ENCODE measurements at regions not wholly inside any gene's neighbourhood (a gene's known extent, or its start where the extent isn't known, plus 50 kb on each side); places are given as distances from the start of the nearest gene placed in this dataset.

DNA sequence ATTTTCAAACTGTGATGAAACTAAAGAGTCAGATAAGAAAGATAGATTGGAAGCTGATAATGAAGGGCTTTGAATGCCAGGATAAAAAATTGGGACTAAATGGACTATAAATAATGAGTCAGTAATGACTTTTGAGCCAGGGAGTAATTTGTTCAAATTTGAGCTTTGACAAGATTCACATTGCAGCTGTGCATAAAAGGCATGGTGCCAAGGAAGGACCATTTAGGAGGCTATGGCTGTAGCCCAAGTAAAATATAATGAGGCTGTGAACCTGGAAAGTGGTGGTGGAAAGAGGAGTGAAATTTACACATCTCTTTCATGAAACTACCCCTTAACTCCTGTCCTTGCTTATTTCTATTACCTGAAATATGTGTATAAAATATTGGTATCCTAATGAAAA, 218.5 kb downstream of the SLC6A15 start:
- no peak overlapping the region for H3K4me3 ChIP-seq
- no peak overlapping the region for H3K27ac ChIP-seq

DNA sequence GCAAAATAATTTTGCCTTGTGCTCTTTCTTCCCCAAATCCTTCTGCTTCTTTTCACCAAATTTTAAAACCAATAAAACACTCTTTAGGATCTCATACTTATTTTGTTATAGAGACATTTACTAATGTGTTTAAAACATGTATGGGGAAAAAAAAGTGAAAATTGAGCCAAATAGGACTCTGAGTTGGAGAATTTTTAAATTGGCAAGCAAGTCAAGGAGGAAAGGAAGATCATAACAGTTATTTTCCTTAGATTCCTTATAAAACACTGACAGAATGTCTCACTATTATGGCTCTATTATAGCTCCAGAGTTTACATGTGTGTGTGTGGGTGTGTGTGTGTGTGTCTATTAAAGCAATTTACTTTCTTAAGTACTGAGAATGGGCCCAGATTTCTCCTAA, 220.5 kb downstream of the SLC6A15 start:
- Histone ChIP-seq H3K27ac (no peak overlapping the region), H3K4me3 (no peak overlapping the region)

DNA sequence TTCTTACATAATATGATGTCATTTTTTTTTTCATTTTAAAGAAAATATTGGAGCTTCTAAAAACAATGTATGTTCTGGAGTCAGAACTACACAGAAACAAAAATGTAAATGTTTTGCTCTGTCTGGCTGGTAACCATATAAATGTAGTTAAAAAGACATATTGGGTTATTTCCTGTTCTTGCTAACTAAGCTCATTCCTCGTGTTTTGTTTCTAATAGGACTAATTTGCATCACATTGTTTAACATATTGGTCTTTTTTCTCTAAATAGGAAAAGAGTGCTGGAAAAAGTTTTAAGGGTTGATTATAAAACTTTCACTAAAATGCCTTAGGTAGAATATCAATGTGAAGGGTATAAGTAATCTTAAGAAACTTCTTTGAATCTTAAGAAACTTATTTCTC, 221.3 kb downstream of the SLC6A15 start:
- H3K27ac ChIP-seq, result no peak overlapping the region
- H3K4me3 ChIP-seq, result no peak overlapping the region

DNA sequence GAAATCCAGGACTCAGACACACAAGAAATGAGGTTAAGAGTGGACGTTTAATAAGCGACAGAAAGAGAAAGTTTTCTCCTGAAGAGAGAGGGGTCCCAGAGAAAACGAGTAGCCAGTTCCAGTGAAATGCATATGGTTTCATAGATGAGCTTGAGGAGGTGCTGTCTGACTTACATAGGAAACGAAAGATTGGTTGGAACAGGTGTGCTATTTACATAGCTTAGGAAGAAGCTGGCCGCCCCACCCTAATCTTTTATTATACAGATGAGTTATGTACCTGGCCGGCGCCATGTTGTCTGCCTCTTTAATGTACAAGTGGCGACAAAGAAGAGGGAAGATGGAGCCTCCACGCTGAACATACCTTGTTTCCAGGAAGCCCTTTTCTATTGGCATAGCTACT, 223.0 kb downstream of the SLC6A15 start:
- Histone ChIP-seq H3K27ac (no peak overlapping the region), H3K4me3 (no peak overlapping the region)

DNA sequence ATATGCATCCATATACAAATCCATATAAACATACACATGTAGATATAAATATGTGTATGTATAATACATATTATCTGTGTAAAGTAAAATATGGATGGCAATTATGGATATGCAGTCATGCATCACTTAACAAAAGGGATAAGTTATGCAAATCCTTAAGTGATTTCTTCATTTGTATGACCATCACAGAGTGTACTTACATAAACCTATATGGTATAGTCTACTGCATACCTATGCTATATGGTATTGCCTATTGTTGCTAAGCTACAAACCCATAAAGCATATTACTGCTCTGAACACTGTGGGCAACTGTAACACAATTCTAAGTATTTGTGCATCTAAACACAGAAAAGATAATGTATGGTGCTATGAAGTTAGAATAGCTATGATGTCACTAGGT, 227.2 kb downstream of the SLC6A15 start:
- Histone ChIP-seq H3K4me3 (no peak overlapping the region), H3K27ac (no peak overlapping the region)

DNA sequence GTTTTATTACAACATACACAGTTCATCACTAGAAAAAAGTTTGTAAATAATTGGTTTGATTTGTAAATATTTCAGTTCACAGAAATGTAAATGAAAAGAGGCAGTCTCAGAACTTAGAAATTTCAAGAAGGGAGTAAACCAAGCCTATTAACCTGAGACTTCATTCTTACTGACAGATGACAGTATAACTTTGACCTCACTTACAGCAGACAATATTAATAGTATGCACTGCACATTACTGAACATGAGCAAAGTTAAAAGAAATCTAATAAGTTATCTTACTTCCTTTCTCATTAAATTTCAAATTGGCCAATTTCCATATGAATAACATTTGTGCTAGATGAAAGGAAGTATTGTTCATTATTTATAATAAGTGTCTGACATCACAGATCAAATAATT, 235.8 kb downstream of the SLC6A15 start:
- Histone ChIP-seq H3K27ac (no peak overlapping the region), H3K4me3 (no peak overlapping the region)

DNA sequence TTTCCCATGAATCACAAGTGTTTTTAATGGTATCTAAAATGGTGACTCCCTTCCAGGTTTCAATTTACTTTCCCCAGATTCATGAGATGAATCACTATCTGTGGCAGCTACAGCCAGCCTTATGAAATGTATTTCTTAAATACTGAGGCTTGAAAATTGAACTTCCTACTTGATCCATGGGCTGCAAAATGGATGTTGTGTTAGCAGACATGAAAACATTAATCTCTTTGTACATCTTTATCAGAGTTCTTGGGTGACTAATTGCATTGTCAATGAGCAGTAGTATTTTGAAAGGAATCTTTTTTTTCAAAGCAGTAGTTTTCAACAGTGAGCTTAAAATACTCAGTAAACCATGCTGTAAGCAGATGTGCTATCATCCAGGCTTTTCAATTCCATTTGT, 250.8 kb downstream of the SLC6A15 start:
- H3K4me3 ChIP-seq, result no peak overlapping the region
- H3K27ac ChIP-seq, result no peak overlapping the region

DNA sequence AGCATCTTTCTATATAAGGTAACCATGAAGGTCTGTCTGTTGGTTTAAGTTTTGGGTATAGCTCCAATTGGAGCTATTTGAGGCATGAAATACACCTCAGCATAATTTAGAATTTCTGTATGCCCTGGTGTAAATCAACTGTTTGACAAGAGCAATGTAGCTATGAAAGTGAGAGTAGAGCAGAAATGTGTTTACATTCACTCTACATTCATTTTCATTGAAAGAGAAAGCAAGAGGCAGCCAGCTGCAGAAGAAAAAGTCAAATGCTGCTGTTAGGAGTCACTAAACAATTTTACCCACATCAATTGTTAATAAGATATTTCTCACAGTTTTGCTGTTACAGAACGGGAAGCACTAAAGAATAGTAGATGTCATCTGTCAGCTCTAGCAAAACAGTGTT, 252.5 kb downstream of the SLC6A15 start:
- H3K4me3 ChIP-seq, result no peak overlapping the region

DNA sequence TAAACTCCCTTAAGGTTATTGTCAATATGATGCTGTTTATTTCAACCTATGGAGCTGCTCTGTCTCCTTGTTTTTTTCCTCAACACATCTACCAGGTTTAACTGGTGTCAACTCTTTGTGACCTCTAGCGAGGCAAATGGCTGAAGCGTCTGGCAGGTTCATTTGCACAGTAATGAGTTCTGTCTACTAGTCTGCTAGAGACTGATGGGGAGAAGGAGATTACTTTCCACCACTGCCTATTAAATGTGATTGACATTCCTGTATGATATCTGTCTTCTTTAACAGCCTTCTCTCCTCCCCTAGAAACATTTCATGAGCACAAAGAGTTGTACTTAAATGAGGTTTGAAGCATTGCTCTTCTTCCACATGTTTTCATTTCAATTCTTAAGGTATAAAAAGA, 253.7 kb downstream of the SLC6A15 start:
- H3K27ac ChIP-seq, result no peak overlapping the region
- H3K4me3 ChIP-seq, result no peak overlapping the region

More for the DNA sequence above, 252.5 kb downstream of the SLC6A15 start:
- H3K27ac ChIP-seq, result no peak overlapping the region

DNA sequence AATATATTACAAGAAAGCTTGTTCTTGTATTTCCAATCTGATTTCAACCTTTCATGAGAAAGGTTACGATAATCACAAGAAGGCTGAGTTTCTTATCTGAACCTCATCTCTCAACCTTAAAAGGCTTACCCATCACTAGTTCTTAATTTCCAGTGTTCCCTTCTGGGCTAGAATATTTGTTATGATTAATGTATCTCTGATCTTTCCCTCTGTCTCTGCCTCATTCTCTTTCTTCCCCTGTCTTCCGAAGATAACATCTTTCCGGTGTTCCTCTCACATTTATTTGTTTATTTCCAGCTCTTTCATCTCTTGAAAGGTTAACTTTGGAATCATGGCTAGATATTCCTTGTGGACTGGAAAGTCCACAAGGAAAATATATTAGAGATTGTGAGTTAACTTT, 255.9 kb downstream of the SLC6A15 start:
- H3K27ac ChIP-seq, result no peak overlapping the region
- H3K4me3 ChIP-seq, result no peak overlapping the region

DNA sequence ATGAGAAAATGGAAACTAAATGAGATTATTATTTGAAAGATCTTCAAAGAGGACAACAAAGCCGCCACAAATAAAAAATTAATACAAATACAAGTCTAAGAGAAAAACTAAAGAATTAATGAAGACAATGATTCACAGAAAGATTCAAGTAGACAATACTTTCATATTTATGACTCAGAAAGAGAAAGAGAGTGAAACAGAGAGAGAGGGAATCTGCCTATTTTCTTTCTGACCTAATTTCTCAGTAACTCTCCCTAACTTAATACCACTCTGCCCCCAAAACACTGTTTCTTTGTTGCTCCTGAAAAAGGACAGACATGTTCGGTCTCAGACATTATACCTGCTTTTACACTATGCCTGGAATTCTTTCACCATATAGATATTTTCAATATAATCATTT, 259.1 kb downstream of the SLC6A15 start:
- H3K27ac ChIP-seq, result no peak overlapping the region

DNA sequence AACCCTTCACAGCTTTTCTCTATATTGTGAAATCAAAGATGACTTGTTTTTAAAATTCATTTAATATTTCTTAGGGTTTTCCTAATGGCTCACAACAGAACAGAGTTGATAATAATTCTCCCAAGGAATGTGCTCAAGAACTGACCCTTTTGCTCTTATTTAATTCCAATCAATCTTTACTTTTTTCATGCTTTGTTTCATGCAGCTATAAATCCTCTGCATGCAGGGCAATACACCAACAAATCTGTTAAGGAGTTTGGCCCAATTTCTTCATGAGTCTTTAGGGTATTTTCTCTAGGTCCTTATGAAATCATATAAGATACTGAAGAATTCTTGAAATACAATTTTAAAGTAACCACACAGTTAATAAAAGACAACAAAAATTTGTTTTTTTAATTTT, 264.2 kb downstream of the SLC6A15 start:
- Histone ChIP-seq H3K27ac (no peak overlapping the region), H3K4me3 (no peak overlapping the region)

More for the DNA sequence above, 259.1 kb downstream of the SLC6A15 start:
- no peak overlapping the region for H3K4me3 ChIP-seq

DNA sequence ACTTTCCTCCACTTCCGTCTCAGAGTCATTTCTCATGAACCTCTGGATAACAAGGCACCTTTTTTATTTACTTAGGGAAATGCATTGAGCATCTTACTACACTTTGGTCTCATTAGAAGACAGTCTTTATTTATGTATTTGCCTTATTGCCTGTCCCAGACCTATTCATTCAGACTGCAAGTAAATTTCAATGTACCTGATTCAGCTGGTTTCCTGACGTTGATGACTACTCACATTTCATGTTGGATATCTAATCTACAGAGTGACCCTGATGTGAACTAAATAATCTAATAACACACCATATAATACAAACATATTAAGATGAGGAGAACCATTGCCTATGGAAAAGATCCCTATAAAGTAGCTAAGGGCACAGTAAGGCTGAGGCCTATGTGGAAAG, 267.7 kb downstream of the SLC6A15 start:
- Histone ChIP-seq H3K4me3 (no peak overlapping the region), H3K27ac (no peak overlapping the region)

DNA sequence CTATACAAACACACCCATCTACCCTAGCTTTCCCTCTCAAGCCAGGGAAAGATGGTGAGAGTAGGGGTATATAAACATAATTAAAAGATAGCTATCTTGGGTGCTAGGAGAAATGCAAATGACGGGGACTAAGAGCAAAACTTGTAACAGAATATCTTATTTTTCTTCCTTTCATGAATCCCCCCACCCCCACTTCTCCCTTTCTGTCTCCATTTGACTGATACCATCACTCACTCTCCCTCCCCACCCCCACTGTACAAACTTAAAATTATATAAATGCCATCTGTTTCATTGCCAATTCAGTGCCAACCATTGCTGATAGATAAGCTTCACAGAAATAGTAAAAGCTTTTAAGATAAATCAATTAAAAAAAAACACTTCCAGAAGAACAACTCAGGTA, 268.6 kb downstream of the SLC6A15 start:
- H3K4me3 ChIP-seq, result no peak overlapping the region
- H3K27ac ChIP-seq, result no peak overlapping the region

DNA sequence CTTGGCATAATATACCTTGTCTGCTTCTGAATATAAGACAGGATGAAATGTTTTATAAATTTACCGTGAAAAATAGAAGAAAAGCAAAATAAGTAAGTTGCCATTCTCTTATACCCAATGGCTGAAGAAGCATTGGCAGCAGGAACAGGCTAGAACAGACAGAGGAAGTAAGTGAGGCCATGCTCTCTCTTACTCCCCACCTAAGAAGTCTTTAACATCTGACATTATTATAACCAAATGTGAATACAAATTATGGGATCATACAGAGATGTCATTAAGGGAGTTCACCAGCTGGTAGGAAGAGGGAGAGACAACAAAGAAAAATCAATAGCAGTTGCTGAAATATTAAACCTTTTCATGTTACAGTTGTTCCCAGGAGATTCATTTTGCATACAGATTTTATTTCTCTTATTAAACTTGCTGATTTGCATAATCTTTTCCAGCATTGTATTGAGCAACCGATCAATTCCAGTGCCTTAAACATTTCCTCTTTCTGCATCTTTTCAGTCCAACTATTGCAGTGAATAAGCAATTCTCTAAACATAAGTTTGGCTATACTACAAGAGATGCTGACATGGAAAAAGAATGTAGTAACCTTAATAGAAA, 270.6 kb downstream of the SLC6A15 start:
- no peak overlapping the region for H3K4me3 ChIP-seq
- no peak overlapping the region for H3K27ac ChIP-seq

DNA sequence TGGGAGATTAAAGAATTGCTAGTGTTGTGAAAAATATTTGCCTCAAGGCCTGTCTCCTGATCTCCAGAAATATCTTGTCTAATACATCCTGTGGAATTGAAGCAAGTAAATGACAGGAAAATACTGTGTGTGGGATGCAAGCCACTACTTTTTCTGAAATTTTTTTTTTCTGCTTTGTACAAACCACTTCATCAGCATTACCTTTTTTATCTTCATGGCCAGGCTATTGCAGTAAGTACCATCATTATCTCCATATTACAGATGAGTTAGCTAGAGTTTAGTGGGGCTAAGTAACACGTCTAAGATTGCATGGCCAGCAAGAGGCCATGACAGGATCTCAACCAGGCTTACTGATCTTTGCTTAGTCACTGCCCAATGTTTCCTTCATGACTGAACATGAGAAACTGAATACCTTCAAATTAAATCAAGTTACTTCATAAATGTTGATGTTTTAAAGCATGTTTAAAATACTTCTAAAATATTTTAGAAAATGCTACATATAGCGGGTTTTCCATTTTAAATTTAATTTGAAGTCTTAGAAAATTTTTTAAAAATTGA, 273.7 kb downstream of the SLC6A15 start:
- Histone ChIP-seq H3K4me3 (no peak overlapping the region), H3K27ac (no peak overlapping the region)

DNA sequence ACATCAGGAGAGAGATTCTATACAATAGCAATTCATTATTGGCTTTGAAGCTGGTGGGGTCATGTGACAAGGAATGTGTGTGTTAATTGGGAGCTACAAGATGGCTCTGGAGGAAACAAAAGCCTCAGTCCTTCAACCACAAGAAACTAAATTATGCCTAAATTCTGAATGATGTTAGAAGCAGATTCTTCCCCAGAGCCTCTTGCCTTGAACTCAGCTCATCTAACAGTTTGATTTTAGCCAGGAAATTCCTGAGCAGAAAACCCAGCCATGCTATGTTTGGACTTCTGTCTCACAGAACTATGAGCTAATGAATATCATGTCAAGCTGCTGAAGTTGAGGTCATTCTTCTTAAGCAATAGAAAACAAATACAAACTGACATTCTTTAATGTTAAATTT, 274.7 kb downstream of the SLC6A15 start:
- Histone ChIP-seq H3K4me3 (no peak overlapping the region), H3K27ac (no peak overlapping the region)

DNA sequence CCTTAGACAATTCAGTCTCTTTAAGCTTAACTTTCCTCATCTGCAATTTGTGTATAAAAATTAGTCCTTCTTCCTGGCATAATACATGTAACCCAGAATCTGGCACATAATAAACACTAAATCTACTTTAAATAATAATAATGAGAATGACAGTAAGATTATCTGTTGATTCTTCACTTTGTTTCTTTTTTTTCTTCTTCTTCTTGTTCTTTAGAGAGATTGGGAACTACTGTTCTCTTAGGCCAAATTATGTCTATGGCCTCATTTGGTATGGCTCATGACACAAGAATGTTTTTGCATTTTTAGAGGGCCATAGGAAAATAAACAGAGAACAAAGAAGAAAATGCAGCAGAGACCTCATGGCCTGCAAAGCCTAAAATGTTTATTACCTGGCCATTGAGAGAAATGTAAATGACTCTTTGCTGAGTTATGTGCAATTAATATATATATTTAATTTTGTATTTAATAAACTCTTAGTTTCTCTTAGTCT, 275.8 kb downstream of the SLC6A15 start:
- H3K27ac ChIP-seq, result no peak overlapping the region
- H3K4me3 ChIP-seq, result no peak overlapping the region

DNA sequence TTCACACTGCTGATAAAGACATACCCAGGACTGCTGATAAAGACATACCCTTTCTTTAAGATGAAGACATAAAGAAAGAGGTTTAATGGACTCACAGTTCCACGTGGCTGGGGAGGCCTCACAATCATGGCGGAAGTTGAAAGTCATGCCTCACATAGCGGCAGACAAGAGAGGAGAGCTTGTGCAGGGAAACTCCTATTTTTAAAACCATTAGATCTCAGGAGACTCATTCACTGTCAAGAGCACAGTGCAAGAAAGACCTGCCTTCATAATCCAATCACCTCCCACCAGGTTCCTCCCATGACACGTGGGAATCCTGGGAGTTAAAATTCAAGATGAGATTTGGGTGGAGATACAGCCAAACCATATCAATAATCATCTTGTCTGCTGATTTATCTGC, 278.1 kb downstream of the SLC6A15 start:
- H3K27ac ChIP-seq, result no peak overlapping the region
- H3K4me3 ChIP-seq, result no peak overlapping the region

DNA sequence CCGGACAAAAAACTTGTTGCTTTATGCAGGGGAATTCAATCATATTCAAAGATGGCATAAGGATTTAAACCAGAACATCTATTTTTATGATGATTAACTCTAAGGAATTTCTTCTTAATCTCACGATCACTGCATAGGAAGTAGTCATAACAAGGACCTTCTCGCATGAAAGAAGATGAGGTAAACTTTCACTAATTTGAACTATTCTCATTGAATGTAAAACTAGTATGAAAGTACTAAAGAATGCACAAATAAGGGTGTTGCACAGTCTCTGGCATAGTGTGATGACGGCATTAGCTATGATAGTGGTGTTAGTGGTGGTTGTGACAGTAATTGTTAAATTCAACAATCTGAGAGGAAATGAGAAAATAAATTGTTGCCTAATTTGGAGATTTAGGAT, 280.0 kb downstream of the SLC6A15 start:
- no peak overlapping the region for H3K4me3 ChIP-seq

DNA sequence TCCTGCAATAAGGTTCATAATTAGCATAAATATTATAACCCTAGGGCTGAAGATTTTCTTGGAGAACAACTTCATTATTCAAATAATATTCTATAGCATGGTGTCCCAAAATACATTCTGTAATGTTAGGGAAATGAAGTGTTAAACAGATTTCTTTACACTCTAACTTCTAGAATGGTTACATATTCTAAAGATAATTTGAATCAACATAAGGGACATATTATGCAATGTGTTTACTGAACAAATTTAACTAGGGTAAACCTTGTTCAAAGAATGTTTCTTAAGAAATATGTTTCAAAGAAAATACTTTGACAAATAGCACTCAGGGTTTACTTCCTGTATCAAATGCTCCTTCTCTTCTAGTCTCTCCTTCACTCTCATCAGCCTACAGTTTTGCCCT, 281.6 kb downstream of the SLC6A15 start:
- no peak overlapping the region for H3K4me3 ChIP-seq
- no peak overlapping the region for H3K27ac ChIP-seq

More for the DNA sequence above, 280.0 kb downstream of the SLC6A15 start:
- H3K27ac ChIP-seq, result no peak overlapping the region

DNA sequence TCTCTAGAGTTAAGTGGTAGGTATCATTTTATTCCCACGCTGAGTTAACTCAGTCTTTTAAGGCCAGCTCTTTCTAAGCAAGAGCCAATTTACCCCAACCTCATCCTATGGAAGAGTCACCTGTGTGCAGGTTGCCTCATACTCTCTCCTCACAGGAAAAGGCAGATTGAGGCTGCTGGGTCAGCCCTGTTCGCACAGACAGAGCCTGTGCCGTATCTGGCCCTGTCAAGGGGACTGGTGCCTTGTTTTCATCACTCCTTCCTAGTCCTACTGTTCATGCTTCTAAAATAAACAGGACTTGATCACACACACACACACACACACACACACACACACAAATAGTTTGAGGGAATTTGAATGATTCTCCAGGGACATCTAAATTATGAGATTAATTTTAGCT, 285.0 kb downstream of the SLC6A15 start:
- no peak overlapping the region for H3K27ac ChIP-seq
- no peak overlapping the region for H3K4me3 ChIP-seq

All from skin epidermis (tissue), 12 donors.